ENCODE measurements at regions not wholly inside any gene's neighbourhood (a gene's known extent, or its start where the extent isn't known, plus 50 kb on each side); places are given as distances from the start of the nearest gene placed in this dataset.
"Not testable (repeated sequence)": the region's sequence is repeated elsewhere in the genome, so short reads cannot be mapped to it uniquely, and the experiment has no call there.

DNA sequence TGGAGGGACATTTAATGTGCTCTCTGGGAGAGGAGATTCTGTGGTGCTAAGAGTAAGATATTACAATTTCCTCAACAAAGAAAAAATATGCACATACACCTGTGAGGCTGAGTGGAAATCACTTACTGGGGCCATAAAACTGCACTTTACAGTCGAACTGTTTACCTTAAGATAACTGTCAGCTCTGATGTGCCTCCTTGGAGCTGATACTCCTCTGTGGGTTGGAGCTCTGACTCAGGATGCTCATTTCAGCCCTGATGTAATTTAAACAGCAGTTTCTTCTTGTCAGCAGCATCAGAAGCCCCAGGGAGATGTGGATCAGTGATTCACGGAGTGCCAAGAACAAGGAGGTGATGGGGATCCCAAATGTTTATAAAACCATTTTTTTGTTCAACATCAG, 241.9 kb upstream of the SFRP2 start:
- Mint-ChIP-seq H3K9me3 (ENCODE audit: low read depth) (peaks cover 6% of the 10 kb centered on the region), H3K36me3 (ENCODE audit: insufficient read depth) (no peaks in the 10 kb centered on the region), H3K27ac (no peak overlapping the region), H3K4me3 (ENCODE audit: low read depth) (no peak overlapping the region), H3K27me3 (peaks cover 6% of the 10 kb centered on the region), H3K4me1 (ENCODE audit: low read depth) (peaks cover 3% of the 10 kb centered on the region)
- TF ChIP-seq, protein P1, sequence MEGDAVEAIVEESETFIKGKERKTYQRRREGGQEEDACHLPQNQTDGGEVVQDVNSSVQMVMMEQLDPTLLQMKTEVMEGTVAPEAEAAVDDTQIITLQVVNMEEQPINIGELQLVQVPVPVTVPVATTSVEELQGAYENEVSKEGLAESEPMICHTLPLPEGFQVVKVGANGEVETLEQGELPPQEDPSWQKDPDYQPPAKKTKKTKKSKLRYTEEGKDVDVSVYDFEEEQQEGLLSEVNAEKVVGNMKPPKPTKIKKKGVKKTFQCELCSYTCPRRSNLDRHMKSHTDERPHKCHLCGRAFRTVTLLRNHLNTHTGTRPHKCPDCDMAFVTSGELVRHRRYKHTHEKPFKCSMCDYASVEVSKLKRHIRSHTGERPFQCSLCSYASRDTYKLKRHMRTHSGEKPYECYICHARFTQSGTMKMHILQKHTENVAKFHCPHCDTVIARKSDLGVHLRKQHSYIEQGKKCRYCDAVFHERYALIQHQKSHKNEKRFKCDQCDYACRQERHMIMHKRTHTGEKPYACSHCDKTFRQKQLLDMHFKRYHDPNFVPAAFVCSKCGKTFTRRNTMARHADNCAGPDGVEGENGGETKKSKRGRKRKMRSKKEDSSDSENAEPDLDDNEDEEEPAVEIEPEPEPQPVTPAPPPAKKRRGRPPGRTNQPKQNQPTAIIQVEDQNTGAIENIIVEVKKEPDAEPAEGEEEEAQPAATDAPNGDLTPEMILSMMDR (IDR thresholded peaks at IDR 0.05; ENCODE audit: unreplicated experiment) = no peak
- DNase-seq (ENCODE audit: low spot score, unreplicated experiment) = no peak

DNA sequence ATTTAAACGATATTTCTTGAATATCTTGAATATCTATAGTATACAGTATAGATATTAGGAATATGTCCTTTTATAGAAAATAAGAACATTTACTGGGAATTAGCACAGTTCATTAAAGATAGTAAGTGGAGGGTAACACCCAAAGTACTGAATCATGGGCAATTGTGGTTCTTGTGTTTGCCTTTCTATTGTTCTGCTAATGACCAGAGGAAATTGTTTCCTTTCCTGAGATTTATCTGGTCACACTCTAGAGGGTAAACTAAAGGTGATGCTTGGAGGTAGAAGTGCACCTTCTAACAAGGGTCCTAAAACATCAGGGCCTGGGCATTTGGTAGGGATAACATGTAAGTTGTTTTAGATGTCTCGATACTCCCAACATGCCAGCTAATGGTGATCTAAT, 241.3 kb upstream of the SFRP2 start:
- no peak overlapping the region for H3K4me3 Mint-ChIP-seq (ENCODE audit: low read depth)
- H3K4me1 Mint-ChIP-seq (ENCODE audit: low read depth) = peaks cover 3% of the 10 kb centered on the region
- TF ChIP-seq, protein P1 (IDR thresholded peaks at IDR 0.05; ENCODE audit: unreplicated experiment) = no peak
- H3K27me3 Mint-ChIP-seq = peaks cover 7% of the 10 kb centered on the region
- no peak overlapping the region for H3K27ac Mint-ChIP-seq
- no peak for DNase-seq (ENCODE audit: low spot score, unreplicated experiment)
- peaks cover 6% of the 10 kb centered on the region for H3K9me3 Mint-ChIP-seq (ENCODE audit: low read depth)
- H3K36me3 Mint-ChIP-seq (ENCODE audit: insufficient read depth) = no peaks in the 10 kb centered on the region

DNA sequence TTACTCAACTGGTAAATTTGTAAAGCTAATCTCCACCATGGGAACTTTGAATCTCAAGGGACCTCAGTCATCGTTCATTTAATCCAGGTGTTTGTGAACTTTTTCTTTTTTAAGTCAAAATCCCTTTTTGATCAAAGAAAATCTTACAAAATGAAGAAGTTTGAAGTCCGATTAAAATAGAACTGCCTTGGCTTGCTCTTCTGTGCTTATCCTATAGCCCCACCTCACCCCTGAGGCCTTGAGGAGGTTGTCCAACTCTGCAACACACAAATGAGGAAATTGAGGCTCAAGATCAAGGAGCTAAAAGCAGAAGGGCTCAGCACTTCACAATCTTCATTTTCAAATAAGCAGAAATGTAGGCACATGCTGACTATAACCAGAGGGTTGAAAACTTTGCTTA, 240.3 kb upstream of the SFRP2 start:
- H3K9me3 Mint-ChIP-seq (ENCODE audit: low read depth) = peaks cover 6% of the 10 kb centered on the region
- TF ChIP-seq, protein P1 (IDR thresholded peaks at IDR 0.05; ENCODE audit: unreplicated experiment) = no peak
- H3K27me3 Mint-ChIP-seq = peaks cover 9% of the 10 kb centered on the region
- no peak overlapping the region for H3K27ac Mint-ChIP-seq
- DNase-seq (ENCODE audit: low spot score, unreplicated experiment) = no peak
- H3K36me3 Mint-ChIP-seq (ENCODE audit: insufficient read depth) = no peaks in the 10 kb centered on the region
- H3K4me1 Mint-ChIP-seq (ENCODE audit: low read depth) = peaks cover 3% of the 10 kb centered on the region
- no peak overlapping the region for H3K4me3 Mint-ChIP-seq (ENCODE audit: low read depth)

DNA sequence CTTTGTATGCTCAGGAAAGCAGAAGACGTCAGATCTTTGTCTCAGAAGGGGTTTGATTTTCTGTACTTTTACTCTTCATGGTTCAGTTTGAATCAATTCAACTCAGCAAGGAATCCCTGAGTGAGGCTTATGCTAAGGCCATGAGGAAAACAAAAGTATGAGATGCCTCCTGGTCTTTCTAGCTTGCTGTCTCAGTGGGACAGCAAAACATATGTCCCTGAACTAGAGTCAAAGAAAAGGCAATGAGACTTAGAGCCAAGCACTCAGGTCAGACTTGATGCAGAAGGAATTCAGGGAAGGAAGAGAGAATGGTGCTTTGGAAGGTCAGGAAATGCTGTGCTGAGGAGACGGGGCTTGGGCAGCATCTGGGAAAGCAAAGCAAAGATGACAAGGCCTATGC, 236.2 kb upstream of the SFRP2 start:
- Mint-ChIP-seq H3K4me3 (ENCODE audit: low read depth) (no peak overlapping the region), H3K27me3 (peaks cover 9% of the 10 kb centered on the region), H3K9me3 (ENCODE audit: low read depth) (no peaks in the 10 kb centered on the region), H3K36me3 (ENCODE audit: insufficient read depth) (no peaks in the 10 kb centered on the region), H3K4me1 (ENCODE audit: low read depth) (no peaks in the 10 kb centered on the region), H3K27ac (no peak overlapping the region)
- TF ChIP-seq, protein P1 (IDR thresholded peaks at IDR 0.05; ENCODE audit: unreplicated experiment) = no peak
- no peak for DNase-seq (ENCODE audit: low spot score, unreplicated experiment)

DNA sequence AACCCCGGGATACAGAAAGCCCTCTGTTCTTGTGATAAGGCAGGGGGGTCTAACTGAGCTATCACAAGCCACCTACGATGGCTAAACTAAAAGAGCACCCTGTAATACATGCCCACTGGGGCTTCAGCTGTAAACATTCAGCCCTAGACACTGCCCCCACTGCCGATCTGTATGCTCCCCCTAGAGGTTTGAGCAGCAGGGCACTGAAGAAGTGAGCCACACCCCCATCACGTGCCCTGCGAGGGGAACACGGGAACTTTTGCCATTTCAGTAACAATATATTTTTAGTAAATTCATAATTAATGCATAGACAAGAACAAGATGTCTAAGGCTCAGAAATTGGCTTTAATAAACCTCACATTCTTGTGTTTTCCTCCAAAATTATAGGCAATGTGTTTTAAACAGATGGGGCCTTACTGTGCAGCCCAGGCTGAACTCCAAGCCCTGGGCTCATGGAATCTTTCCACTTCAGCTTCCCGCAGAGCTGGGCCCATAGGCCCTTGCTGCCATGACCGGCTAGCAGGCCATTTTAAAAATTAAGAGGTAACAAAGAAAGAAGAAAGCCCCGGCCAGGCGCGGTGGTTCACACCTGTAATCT, 235.3 kb upstream of the SFRP2 start:
- Mint-ChIP-seq H3K36me3 (ENCODE audit: insufficient read depth) (no peaks in the 10 kb centered on the region), H3K4me1 (ENCODE audit: low read depth) (no peaks in the 10 kb centered on the region), H3K27me3 (peaks cover 9% of the 10 kb centered on the region), H3K27ac (no peak overlapping the region), H3K9me3 (ENCODE audit: low read depth) (no peaks in the 10 kb centered on the region), H3K4me3 (ENCODE audit: low read depth) (no peak overlapping the region)
- no peak for DNase-seq (ENCODE audit: low spot score, unreplicated experiment)
- TF ChIP-seq, protein P1 (IDR thresholded peaks at IDR 0.05; ENCODE audit: unreplicated experiment) = peak; percentile 27

DNA sequence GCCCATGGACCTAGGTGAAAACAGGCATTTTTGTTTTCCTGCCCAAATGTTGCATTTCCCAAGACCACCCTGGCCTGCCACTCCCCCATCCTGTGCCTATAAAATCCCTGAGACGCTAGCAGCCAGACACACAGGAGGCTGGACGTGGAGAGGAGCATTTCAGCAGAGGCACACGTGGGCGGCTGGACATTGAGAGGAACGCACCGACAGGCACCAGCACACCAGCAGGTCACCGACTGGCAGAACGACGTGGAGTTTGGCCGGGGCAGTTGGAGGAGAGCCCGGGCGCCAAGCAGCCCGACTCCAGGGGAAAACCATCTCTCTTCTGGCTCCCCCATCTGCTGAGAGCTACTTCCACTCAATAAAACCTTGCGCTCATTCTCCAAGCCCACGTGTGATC, 234.8 kb upstream of the SFRP2 start:
- not testable (repeated sequence) for H3K27me3 Mint-ChIP-seq; H3K9me3 Mint-ChIP-seq (ENCODE audit: low read depth); H3K27ac Mint-ChIP-seq; H3K4me3 Mint-ChIP-seq (ENCODE audit: low read depth); H3K4me1 Mint-ChIP-seq (ENCODE audit: low read depth); H3K36me3 Mint-ChIP-seq (ENCODE audit: insufficient read depth); DNase-seq (ENCODE audit: low spot score, unreplicated experiment)
